ENCODE measurements at regions not wholly inside any gene's neighbourhood (a gene's known extent, or its start where the extent isn't known, plus 50 kb on each side); places are given as distances from the start of the nearest gene placed in this dataset.

- DNase-seq (ENCODE audit: low spot score), result no peak
These were observed 75.4 kb upstream of the FSHB start for GRCh38 chr11:30155428-30155827.

- no peak for DNase-seq (ENCODE audit: low spot score)
These were observed 71.3 kb upstream of the FSHB start for GRCh38 chr11:30159546-30159945.

DNA sequence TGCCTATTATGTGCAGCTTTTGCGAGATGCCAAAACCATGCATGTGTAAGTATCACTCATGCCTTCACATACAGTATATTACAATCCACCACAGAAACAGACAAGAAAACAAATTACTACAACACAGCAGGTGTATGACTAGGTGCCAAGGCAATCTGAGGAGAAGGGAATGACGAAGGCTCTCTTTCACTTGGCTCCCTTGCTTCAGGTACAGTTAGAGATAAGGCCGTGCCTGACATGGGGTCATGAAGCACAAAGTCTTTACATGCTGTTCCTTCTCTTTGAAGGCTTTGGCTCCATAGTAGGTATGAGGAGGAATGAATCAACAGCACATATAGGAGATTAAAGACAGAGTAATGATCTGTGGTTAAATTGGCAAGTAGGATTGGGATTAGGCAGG lies 65.2 kb upstream of the FSHB start:
- DNase-seq (ENCODE audit: low spot score), result no peak

- DNase-seq (ENCODE audit: low spot score), result no peak
These were observed 59.2 kb upstream of the FSHB start for GRCh38 chr11:30171661-30172060.

- no peak for DNase-seq (ENCODE audit: low spot score)
These were observed 58.7 kb upstream of the FSHB start for GRCh38 chr11:30172158-30172557.

DNA sequence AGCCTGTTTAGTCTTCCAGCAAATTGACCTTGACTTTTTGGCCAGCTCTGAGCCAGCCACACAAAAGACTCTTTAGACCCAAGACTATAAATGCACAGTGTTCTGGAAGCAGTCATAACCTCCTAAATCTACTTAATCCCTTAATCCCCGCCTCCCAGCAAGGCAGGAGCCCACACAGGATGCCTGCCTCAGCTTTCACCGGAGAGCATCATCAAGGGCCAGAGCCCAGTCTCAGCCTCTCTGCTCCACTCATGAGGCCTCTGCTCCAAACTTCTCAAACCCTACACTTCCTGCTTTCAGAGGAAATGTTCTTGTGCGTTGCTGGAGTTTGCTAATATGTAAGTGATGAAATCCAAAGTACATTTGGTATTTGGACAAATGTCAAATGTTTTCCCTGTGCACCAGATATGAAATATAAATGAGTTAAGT lies 57.9 kb upstream of the FSHB start:
- no peak for DNase-seq (ENCODE audit: low spot score)

- DNase-seq (ENCODE audit: low spot score), result no peak
These were observed 56.4 kb upstream of the FSHB start for GRCh38 chr11:30174265-30175020.

Data from RKO (cell line).